A172 (cell line): ENCODE measurements at regions not wholly inside any gene's neighbourhood (a gene's known extent, or its start where the extent isn't known, plus 50 kb on each side); places are given as distances from the start of the nearest gene placed in this dataset.

Source experiments
- DNase-seq: peaks from one replicate; pipeline ENCODE4 v3.0.0-alpha.2; 2015; ENCODE audit warnings: low spot score

- DNase-seq: peak; percentile 57
Observed at GRCh38 chr12:79534029-79534867, 156.5 kb downstream of the PAWR start.

DNA sequence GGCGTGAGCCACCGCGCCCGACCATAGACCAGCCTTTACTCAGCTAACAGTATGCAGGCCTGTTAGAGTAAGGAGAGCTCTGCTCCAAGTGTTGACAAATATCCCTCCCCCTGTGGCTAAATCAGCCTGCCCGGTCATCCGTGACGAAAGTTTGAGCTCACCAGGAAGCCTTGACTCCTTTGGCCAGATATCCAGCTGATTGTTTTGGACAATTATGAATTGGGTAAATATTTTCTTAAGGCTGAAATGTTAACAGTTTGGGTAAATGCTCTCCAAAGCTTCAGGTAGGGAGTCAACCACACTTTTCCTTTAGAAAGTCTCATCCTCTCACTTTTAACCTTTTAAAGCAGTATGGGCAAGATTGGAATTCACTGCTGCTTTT is 157.9 kb downstream of the PAWR start:
- no peak for DNase-seq

DNA sequence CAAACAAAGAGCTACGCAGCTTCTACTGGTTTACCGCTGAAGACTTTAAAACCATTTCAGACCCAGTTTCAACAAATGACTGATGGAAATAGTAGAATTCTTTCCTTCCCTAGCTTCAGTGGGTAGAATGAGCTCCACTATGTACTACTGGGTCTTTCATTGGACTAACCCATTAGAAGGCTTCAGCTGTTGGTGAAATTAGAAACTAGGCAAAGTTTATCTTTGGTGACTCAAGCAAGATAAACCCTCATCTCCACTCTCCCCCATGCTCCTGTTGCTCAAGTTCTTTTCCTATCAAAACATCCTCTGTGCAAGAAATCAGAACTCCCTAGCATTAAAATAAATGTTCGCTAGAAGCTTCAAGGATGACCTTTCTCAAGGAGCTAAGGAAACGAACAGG is 159.2 kb downstream of the PAWR start:
- no peak for DNase-seq

- DNase-seq: no peak
Observed at GRCh38 chr12:79527473-79527872, 163.3 kb downstream of the PAWR start.

- no peak for DNase-seq
Observed at GRCh38 chr12:79525357-79525756, 165.4 kb downstream of the PAWR start.

DNA sequence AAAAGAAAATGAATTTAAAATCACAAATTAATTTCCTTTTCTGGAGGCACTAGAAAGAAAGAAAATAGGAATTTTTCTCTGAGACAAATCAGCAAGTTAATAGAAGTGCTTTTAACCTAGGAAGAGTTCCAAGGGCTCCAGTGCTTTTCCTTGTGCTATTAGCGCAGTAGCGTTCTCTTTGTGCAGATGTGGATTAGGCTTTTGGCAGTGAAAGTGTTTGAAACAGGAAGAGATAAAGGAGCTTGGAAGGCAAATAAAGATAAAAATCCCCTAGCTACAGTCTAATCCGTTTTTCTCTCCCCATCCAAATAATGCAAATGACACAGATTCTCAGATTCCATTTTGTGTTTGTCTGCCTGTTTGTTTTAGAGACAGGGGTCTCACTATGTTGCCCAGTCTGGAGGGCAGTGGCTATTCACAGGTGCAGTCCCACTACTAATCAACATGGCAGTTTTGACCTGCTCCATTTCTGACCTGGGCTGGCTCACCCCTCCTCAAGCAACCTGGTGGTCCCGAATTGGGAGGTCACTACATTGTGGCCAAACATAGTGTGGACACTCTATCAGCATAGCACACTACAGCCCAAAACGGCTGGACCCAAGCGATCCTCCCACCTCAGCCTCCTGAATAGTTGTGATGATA is 166.1 kb downstream of the PAWR start:
- no peak for DNase-seq

GRCh38 chr12:79522989-79523386 is 167.8 kb downstream of the PAWR start:
- DNase-seq: no peak

DNA sequence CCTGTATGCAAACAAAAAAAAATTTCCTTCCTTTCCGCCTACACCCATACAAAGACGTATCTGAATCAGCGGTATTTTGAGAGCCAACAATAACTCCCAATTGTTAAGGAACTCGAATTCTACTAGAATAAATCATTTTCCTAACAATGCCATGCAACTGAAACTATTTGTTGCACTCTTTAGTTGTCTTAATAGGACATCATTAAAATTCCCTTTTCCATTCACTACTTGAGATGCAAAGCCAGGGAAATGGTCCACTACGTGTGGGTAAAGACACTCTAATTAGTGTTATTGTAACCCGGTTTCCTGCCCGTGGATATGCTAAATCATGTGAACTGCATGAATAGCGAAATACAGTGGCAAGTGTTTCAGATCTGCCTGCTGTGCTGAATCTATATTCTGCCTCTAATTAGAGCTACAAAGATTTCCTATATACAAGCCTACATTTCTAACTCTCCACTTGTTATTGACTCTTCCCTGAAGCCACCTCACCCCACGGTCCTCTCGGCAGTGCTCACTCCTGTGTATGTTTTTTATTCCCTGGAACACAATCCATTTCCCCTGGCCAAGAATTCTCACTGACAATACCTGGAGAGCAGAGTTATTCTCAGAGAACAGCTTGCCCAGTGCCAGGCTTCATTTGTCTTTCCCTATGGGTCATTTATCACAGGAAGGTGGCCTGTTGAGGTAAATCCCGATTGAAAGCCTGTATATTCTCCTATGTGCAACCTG is 168.3 kb downstream of the PAWR start:
- no peak for DNase-seq

DNA sequence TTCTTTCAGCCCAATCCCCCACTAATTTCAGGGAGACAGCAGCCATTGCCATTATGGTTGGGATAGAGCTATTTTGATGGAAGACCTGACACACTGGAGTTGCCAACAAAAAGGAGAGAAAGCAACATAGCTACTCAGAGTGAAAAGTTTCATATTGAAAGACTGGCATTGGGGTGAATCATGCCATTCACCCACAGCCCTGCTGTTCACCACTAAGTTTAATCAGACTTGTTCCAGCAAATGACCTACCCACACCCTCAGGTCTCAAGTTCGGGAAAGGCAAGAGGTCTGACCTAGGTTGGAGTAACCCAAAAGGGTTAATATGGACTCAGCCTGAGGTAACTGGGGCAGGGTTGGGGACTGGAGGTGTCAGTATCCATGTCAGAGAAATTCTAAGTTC is 169.2 kb downstream of the PAWR start:
- DNase-seq: no peak

DNA sequence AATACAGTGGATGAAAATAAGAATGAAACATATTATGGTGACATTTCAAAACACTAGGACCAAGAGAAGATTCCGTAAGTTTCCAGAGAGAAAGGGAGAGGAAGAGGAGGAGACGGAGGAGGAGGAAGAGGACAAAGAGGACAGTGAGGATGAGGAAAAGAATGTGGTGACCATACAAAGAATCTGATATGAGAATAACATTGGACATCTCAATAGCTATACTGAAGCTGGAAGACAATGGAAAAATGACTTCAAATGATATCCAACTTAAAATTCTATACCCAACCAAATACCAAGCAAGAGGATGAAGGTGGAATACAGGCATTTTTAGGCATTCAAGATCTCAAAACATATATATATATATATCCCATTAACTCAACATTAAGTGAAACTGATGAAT is 173.4 kb downstream of the PAWR start:
- no peak for DNase-seq

DNA sequence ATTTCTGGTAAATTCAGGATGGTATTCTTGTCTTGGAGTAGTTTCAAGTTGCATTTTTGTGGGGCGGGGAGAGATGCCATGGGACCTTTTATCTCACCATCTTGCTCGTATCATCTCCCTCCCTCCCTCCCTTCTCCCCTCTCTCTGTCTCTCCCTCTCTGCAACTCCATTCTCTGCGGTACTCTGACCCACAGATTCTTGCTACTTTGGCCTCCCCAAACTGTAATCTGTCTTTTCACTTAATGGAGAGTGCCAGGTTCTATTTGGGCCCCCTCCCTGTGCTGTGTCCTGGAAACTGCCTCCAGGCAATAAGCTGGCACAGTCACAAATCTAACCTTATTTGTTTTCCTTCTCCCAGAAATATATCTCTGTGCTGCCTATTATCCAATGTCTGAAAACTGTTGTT is 175.2 kb downstream of the PAWR start:
- no peak for DNase-seq

DNA sequence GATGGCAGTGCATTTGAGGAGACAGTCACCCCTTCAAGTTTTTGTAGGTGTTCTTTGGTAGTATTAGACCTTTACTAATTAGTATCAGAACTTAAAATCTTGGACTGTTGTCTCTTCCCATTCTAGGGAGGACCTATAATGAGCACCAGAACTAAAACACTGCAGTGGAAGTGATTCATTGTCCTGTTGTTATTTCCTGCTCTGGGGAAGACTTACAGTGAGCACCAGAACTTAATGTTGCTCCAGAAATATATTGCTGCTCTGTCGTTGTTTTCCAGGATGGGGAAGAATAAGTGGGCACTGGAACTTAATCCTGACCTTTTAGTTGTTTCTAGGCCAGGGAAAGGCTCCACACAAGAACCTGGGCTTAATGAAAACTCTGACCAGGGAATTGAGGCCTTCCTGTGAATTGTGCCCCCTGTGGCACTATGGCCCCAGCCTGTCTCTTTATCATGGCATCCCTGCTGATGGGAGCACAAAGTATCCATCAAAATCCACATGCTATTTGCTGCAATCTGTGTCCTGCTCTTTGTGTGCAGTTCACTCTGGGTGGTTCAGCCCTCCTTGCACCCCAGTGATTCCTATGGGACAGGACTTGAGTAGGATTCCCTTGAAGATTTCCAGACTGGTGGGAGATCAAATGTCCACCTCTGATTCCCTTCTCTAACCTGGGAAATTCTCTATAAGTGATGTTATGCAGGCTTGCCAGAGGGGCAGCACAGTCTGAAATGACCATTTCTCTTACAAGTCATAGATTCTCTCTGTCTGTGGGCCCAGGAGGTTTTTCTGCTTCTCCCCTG is 175.8 kb downstream of the PAWR start:
- no peak for DNase-seq

DNA sequence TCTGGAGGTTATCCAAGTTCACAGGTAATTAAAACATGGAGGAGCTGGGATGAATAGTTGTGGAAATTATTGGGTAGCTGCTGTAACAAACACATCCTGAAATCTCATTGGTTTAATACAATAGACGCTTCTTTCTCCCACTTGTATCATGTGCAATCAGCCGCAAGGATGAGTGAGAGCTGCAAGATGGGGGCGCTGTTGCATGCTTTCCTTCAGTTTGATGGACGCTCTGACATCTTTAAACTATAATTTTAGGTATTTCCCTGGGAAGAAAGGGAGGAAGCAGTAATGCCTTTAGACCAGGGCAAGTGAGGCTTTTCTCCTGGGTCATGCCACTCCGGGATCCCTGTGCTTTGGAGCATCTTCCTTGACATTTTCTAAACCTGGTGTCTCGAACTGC is 178.7 kb downstream of the PAWR start:
- no peak for DNase-seq

DNA sequence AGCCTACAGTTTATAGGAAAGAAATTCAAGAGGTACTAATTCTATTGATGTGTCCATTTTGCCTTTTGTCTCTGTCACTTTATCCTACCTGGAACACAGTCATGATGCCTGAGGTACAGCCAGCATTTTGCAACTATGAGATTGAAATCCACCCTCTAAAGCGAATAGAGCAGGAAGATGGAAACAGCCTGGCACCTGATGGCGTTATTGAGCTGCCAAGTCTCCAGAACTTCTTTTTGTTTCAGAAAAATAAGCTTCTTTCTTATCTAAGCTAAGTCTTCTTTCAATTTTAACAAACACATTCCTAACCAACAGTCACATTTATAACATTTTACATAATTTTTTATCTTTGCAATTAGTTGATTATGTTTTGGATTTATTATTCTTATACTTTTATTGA is 182.1 kb downstream of the PAWR start:
- no peak for DNase-seq
